ENCODE measurements at regions not wholly inside any gene's neighbourhood (a gene's known extent, or its start where the extent isn't known, plus 50 kb on each side); places are given as distances from the start of the nearest gene placed in this dataset.

DNA sequence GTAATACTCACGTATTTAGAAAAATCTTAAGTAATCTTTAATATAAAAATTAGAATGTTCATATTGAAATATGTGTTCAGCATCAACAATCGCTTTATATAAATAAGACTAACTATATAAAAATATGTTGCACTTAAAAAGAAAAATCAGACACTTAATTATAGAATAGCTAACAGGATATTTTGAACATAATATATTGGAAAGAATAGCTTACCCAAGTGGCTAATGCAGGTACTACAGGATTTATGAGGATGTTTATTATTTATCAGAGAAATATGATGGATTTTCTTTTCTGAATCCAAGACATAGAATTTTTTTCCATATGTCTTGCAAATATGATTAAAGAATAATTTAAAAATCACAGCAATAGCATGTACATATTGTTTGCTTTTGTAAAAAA is 567.9 kb upstream of the GBE1 start:
- CTCF ChIA-PET, result no interaction called here
- no peak for DNase-seq

GRCh38 chr3:82311901-82312300 is 550.5 kb upstream of the GBE1 start:
- Mint-ChIP-seq H3K4me1 (no peaks in the 10 kb centered on the region), H3K27me3 (no peaks in the 10 kb centered on the region), H3K36me3 (no peaks in the 10 kb centered on the region), H3K27ac (no peak overlapping the region), H3K9me3 (peaks cover 3% of the 10 kb centered on the region), H3K4me3 (no peak overlapping the region)
- CTCF ChIA-PET, result no interaction called here
- DNase-seq, result no peak

More for the DNA sequence above, 567.9 kb upstream of the GBE1 start:
- H3K4me3 Mint-ChIP-seq, result no peak overlapping the region
- no peak overlapping the region for H3K27ac Mint-ChIP-seq
- H3K9me3 Mint-ChIP-seq, result peaks cover 4% of the 10 kb centered on the region
- H3K27me3 Mint-ChIP-seq, result no peaks in the 10 kb centered on the region
- no peaks in the 10 kb centered on the region for H3K36me3 Mint-ChIP-seq
- no peaks in the 10 kb centered on the region for H3K4me1 Mint-ChIP-seq

DNA sequence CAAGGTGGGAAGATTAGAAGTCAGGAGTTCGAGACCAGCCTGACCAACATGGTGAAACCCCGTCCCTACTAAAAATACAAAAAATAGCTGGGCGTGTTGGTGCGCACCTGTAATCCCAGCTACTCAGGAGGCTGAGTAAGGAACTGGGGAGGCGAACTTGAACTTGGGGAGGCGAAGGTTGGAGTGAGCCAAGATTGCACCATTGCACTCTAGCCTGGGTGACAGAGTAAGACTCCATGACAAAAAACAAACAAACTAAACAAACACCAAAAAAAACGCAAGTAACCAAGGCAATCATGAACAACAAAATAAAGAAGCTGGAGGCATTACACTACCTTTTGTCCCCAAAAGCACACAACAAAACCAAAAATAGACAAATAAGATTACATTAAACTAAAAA is 547.3 kb upstream of the GBE1 start:
- H3K36me3 Mint-ChIP-seq, result no peaks in the 10 kb centered on the region
- DNase-seq, result no peak
- H3K4me3 Mint-ChIP-seq, result no peak overlapping the region
- CTCF ChIA-PET, result no interaction called here
- no peak overlapping the region for H3K27ac Mint-ChIP-seq
- no peaks in the 10 kb centered on the region for H3K4me1 Mint-ChIP-seq
- peaks cover 10% of the 10 kb centered on the region for H3K9me3 Mint-ChIP-seq
- no peaks in the 10 kb centered on the region for H3K27me3 Mint-ChIP-seq

DNA sequence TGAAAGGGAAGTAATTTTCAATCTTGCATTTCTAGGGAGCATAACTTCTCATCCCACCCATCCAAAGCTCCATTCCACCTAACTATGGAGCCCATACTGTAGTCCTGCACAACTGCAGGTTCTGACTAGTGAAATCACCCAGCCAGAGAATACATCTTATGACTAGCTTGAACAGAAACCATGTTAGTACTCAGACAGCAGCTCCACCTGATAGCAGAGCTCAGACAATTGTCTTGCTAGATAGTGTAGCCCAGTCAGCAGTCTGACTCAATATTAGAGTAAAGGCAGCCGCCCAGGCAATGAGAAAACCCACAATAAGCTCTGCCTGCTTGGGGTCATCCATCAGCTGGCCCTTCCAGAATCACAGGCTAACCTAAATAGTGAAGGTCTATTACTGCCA is 544.7 kb upstream of the GBE1 start:
- CTCF ChIA-PET, result no interaction called here
- no peak overlapping the region for H3K27ac Mint-ChIP-seq
- H3K27me3 Mint-ChIP-seq, result no peaks in the 10 kb centered on the region
- H3K36me3 Mint-ChIP-seq, result no peaks in the 10 kb centered on the region
- H3K9me3 Mint-ChIP-seq, result peaks cover 10% of the 10 kb centered on the region
- no peaks in the 10 kb centered on the region for H3K4me1 Mint-ChIP-seq
- no peak overlapping the region for H3K4me3 Mint-ChIP-seq
- no peak for DNase-seq

DNA sequence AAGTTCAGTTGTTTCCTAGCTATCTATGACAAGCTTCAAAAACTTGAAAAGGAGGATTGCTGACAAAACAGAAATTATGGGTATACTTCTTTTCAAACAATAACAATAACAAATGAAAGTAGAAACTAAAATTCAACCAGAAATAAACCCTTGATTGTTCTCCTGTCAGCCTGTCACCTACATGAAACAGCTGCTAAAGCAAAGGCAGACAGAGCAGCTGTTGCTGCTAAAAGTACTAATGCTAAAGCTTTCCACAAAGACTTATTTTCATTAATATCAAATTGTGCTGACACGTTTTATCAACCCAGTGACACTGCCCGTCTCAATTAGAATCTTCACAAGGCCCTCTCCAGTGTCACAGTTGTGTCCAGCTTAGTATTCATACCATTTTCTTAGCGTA is 533.2 kb upstream of the GBE1 start:
- Mint-ChIP-seq H3K4me3 (no peak overlapping the region), H3K27ac (no peak overlapping the region), H3K27me3 (no peaks in the 10 kb centered on the region), H3K4me1 (no peaks in the 10 kb centered on the region), H3K9me3 (no peaks in the 10 kb centered on the region), H3K36me3 (no peaks in the 10 kb centered on the region)
- CTCF ChIA-PET, result no interaction called here
- DNase-seq, result no peak

- H3K27ac Mint-ChIP-seq, result no peak overlapping the region
- H3K27me3 Mint-ChIP-seq, result no peaks in the 10 kb centered on the region
- no peaks in the 10 kb centered on the region for H3K4me1 Mint-ChIP-seq
- CTCF ChIA-PET, result no interaction called here
- no peak for DNase-seq
- no peaks in the 10 kb centered on the region for H3K36me3 Mint-ChIP-seq
- H3K9me3 Mint-ChIP-seq, result no peaks in the 10 kb centered on the region
- no peak overlapping the region for H3K4me3 Mint-ChIP-seq
These were observed 532.4 kb upstream of the GBE1 start for GRCh38 chr3:82293867-82294266.

DNA sequence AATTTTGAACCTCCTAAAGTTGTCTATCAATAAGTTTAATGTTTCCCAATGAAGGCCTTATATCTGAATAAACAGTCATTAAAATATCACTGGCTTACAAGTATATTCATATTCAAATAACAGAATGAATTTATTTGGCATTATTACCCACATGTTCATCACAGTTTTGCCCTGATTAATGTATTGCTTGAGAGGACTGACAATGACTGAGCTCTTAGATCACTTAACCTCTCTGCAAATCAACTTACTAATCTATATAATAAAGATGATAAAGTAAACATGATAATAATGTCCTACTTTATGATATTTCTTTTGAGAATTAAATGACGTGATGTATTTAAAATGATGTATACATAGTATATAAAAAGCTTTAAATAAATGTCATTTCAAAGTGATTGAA is 532.0 kb upstream of the GBE1 start:
- H3K4me1 Mint-ChIP-seq, result no peaks in the 10 kb centered on the region
- no peak overlapping the region for H3K4me3 Mint-ChIP-seq
- no peaks in the 10 kb centered on the region for H3K36me3 Mint-ChIP-seq
- H3K9me3 Mint-ChIP-seq, result peaks cover 3% of the 10 kb centered on the region
- no peak for DNase-seq
- H3K27me3 Mint-ChIP-seq, result no peaks in the 10 kb centered on the region
- CTCF ChIA-PET, result no interaction called here
- H3K27ac Mint-ChIP-seq, result no peak overlapping the region

GRCh38 chr3:82287562-82287961 is 526.1 kb upstream of the GBE1 start:
- Mint-ChIP-seq H3K27ac (no peak overlapping the region), H3K36me3 (no peaks in the 10 kb centered on the region), H3K9me3 (peaks cover 11% of the 10 kb centered on the region), H3K4me1 (no peaks in the 10 kb centered on the region), H3K4me3 (no peak overlapping the region), H3K27me3 (no peaks in the 10 kb centered on the region)
- DNase-seq, result no peak
- CTCF ChIA-PET, result no interaction called here

DNA sequence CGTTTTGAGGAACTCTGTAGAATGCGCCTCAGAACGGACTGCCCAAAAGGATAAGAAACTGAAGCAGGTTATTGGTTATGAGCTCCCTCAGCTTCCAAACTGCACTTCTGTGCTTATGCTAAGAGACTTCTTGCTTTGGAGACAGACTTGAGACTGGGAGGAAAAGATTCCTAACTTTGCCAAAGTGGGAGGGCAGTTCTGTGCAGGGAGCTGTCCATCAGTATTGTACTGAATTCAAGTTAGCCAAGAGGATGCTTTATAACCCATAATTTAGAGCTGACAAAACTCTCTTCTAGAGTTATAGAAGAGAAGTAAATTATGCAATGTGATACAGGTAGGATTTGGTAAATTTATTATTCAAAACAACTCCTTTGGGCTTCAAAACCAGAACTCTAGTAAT is 519.8 kb upstream of the GBE1 start:
- Mint-ChIP-seq H3K9me3 (peaks cover 8% of the 10 kb centered on the region), H3K27me3 (no peaks in the 10 kb centered on the region), H3K27ac (no peak overlapping the region), H3K4me3 (no peak overlapping the region), H3K4me1 (no peaks in the 10 kb centered on the region), H3K36me3 (no peaks in the 10 kb centered on the region)
- no peak for DNase-seq
- CTCF ChIA-PET, result no interaction called here

- no peaks in the 10 kb centered on the region for H3K4me1 Mint-ChIP-seq
- no peak overlapping the region for H3K27ac Mint-ChIP-seq
- H3K27me3 Mint-ChIP-seq, result no peaks in the 10 kb centered on the region
- peaks cover 9% of the 10 kb centered on the region for H3K9me3 Mint-ChIP-seq
- H3K4me3 Mint-ChIP-seq, result no peak overlapping the region
- no peaks in the 10 kb centered on the region for H3K36me3 Mint-ChIP-seq
- CTCF ChIA-PET, result no interaction called here
- no peak for DNase-seq
These were observed 515.5 kb upstream of the GBE1 start for GRCh38 chr3:82276992-82277391.

- no peak overlapping the region for H3K4me3 Mint-ChIP-seq
- peaks cover 24% of the 10 kb centered on the region for H3K9me3 Mint-ChIP-seq
- no peak for DNase-seq
- H3K4me1 Mint-ChIP-seq, result no peaks in the 10 kb centered on the region
- no peak overlapping the region for H3K27ac Mint-ChIP-seq
- H3K36me3 Mint-ChIP-seq, result no peaks in the 10 kb centered on the region
- no peaks in the 10 kb centered on the region for H3K27me3 Mint-ChIP-seq
- CTCF ChIA-PET, result no interaction called here
These were observed 513.5 kb upstream of the GBE1 start for GRCh38 chr3:82274897-82275296.

GRCh38 chr3:82265747-82266146 is 504.3 kb upstream of the GBE1 start:
- H3K27me3 Mint-ChIP-seq, result no peaks in the 10 kb centered on the region
- no peaks in the 10 kb centered on the region for H3K4me1 Mint-ChIP-seq
- H3K4me3 Mint-ChIP-seq, result no peak overlapping the region
- H3K27ac Mint-ChIP-seq, result no peak overlapping the region
- H3K9me3 Mint-ChIP-seq, result peaks cover 8% of the 10 kb centered on the region
- CTCF ChIA-PET, result no interaction called here
- DNase-seq, result no peak
- no peaks in the 10 kb centered on the region for H3K36me3 Mint-ChIP-seq

- CTCF ChIA-PET, result no interaction called here
These were observed 500.7 kb upstream of the GBE1 start for GRCh38 chr3:82262193-82262592.

DNA sequence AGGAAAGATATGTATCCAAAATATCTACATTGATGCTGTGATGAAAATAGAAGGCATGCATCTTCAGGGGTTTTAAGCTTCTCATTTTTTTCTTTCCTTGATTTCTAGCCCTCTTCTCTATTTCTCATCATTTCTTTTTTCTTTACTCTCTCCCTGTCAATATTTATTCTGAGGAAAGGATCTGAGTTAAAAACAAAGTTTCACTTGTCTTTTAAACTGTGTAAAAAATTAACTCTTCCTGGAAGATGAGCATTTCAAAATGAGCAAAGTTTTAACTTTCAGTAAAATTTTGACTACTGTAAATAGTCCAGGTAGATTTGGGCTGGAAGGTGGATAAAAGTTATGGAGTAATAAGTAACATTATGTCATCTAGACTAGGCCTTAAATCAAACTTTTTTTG is 500.2 kb upstream of the GBE1 start:
- CTCF ChIA-PET, result no interaction called here
- no peak overlapping the region for H3K27ac Mint-ChIP-seq
- no peaks in the 10 kb centered on the region for H3K27me3 Mint-ChIP-seq
- H3K4me3 Mint-ChIP-seq, result no peak overlapping the region
- H3K36me3 Mint-ChIP-seq, result no peaks in the 10 kb centered on the region
- DNase-seq, result no peak
- H3K9me3 Mint-ChIP-seq, result no peaks in the 10 kb centered on the region
- H3K4me1 Mint-ChIP-seq, result no peaks in the 10 kb centered on the region

More at GRCh38 chr3:82262193-82262592, 500.7 kb upstream of the GBE1 start:
- Mint-ChIP-seq H3K36me3 (no peaks in the 10 kb centered on the region), H3K27ac (no peak overlapping the region), H3K27me3 (no peaks in the 10 kb centered on the region), H3K4me3 (no peak overlapping the region), H3K9me3 (no peaks in the 10 kb centered on the region), H3K4me1 (no peaks in the 10 kb centered on the region)
- DNase-seq, result no peak

DNA sequence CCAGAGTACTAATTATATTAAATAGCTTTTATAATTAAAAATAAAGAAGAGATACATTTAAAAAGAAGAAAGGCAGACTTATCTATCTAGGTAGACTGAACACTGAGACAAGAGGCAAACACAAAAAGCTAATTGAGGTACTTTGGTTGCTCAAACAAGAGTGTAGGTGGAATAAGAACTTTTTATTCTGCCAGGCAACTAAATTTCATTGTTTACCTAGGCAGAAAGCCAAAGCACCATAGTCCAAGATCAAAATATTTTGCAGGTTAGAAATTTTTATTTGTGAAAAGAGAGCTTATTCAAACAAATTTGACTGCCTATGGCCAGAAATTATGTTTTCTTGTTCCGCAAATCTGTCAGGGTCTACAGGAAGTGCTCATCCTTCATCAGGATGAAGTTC is 499.6 kb upstream of the GBE1 start:
- no peaks in the 10 kb centered on the region for H3K4me1 Mint-ChIP-seq
- no peaks in the 10 kb centered on the region for H3K27me3 Mint-ChIP-seq
- no peak for DNase-seq
- no peak overlapping the region for H3K4me3 Mint-ChIP-seq
- H3K9me3 Mint-ChIP-seq, result no peaks in the 10 kb centered on the region
- CTCF ChIA-PET, result no interaction called here
- no peak overlapping the region for H3K27ac Mint-ChIP-seq
- H3K36me3 Mint-ChIP-seq, result no peaks in the 10 kb centered on the region

GRCh38 chr3:82259994-82260393 is 498.5 kb upstream of the GBE1 start:
- CTCF ChIA-PET, result no interaction called here
- Mint-ChIP-seq H3K9me3 (no peaks in the 10 kb centered on the region), H3K27ac (peak overlapping the region; percentile 24), H3K27me3 (no peaks in the 10 kb centered on the region), H3K4me1 (no peaks in the 10 kb centered on the region), H3K36me3 (no peaks in the 10 kb centered on the region), H3K4me3 (no peak overlapping the region)
- no peak for DNase-seq

All from activated naive CD4-positive, alpha-beta T cell treated with anti-CD3 and anti-CD28 coated beads, Interleukin-2, amount 10 ng/mL, durations not matched to agents 7 days and 5 days (primary cell).